GM12872 (cell line): ENCODE measurements at regions not wholly inside any gene's neighbourhood (a gene's known extent, or its start where the extent isn't known, plus 50 kb on each side); places are given as distances from the start of the nearest gene placed in this dataset.

Experiments
- CTCF ChIP-seq: IDR thresholded peaks from 3 replicates; pipeline ENCODE4 v1.5.1; 2011; ENCODE audit warnings: low read depth, mild to moderate bottlenecking, low read length, moderate library complexity; ENCODE audit not compliant: insufficient read depth

GRCh38 chr2:160606341-160606740 lies 112.7 kb upstream of the RBMS1 start:
- no peak for TF ChIP-seq CTCF

GRCh38 chr2:160608599-160608998 lies 115.0 kb upstream of the RBMS1 start:
- TF ChIP-seq CTCF = no peak

- no peak for TF ChIP-seq CTCF
These were observed 115.7 kb upstream of the RBMS1 start for GRCh38 chr2:160609346-160609745.

GRCh38 chr2:160610041-160610440 lies 116.4 kb upstream of the RBMS1 start:
- no peak for TF ChIP-seq CTCF

- no peak for TF ChIP-seq CTCF
These were observed 118.8 kb upstream of the RBMS1 start for GRCh38 chr2:160612266-160612856.

- no peak for TF ChIP-seq CTCF
These were observed 120.0 kb upstream of the RBMS1 start for GRCh38 chr2:160613466-160614153.

- TF ChIP-seq CTCF = no peak
These were observed 120.8 kb upstream of the RBMS1 start for GRCh38 chr2:160614391-160614790.
